Endothelial cell of umbilical vein (primary cell): ENCODE measurements at regions not wholly inside any gene's neighbourhood (a gene's known extent, or its start where the extent isn't known, plus 50 kb on each side); places are given as distances from the start of the nearest gene placed in this dataset.

Experiments
- BruUV-seq: library from RNA; stranded (reverse); fragments of 400-500 nt; replicated peaks from 2 replicates; lab custom pipeline; 2021; lab: Mats Ljungman, UMichigan
- CTCF ChIA-PET: fragments of 300-600, 350-600 bp; sonication (Branson Sonifier 250); formaldehyde crosslinking; loops from one replicate; lab custom pipeline; 2021; ENCODE audit warnings: antibody characterized with exemption, inconsistent platforms; lab: Charles Lee
- POLR2A ChIA-PET: fragments of 300-600, 350-600 bp; sonication (Branson Sonifier 250); formaldehyde crosslinking; loops from one replicate; lab custom pipeline; 2021; ENCODE audit warnings: antibody characterized with exemption, inconsistent platforms; lab: Charles Lee
- DNase-seq: peaks from one replicate; pipeline ENCODE4 v3.0.0-alpha.2; 2011; ENCODE audit warnings: low read depth, low spot score
- FAIRE-seq: peaks from 2 replicates; lab custom pipeline; 2011; peaks lifted over from hg19 to GRCh38; lab: Jason Lieb, UNC
- H2AFZ ChIP-seq: 2 replicates; pipeline ENCODE4 v1.6.0; 2012; ENCODE audit warnings: low read depth, low read length, control low read depth, inconsistent platforms
- H3K27ac ChIP-seq: 2 replicates; pipeline ENCODE4 v1.5.1; 2011; ENCODE audit warnings: low read depth, mild to moderate bottlenecking, control low read depth, low read length, moderate library complexity; ENCODE audit not compliant: insufficient read depth
- H3K27me3 ChIP-seq, 2 experiments: 2 replicates each; pipeline versions ENCODE4 v1.6.0 to v1.6.1; 2011; ENCODE audit warnings: low read length in 2 of 2, mixed read lengths in 1 of 2; ENCODE audit not compliant: control insufficient read depth in 2 of 2, insufficient read depth in 2 of 2
- H3K36me3 ChIP-seq, 2 experiments: 2 replicates in 1 of 2; 3 replicates in 1 of 2; pipeline ENCODE4 v1.5.1; 2011; ENCODE audit warnings: low read length in 2 of 2, mild to moderate bottlenecking in 1 of 2, moderate library complexity in 1 of 2; ENCODE audit not compliant: control insufficient read depth in 2 of 2, insufficient read depth in 2 of 2; ENCODE audit errors: extremely low read depth in 1 of 2
- H3K4me1 ChIP-seq: 3 replicates; pipeline ENCODE4 v1.5.1; 2011; ENCODE audit warnings: mild to moderate bottlenecking, low read length; ENCODE audit not compliant: control insufficient read depth, insufficient read depth; ENCODE audit errors: extremely low read depth
- H3K4me2 ChIP-seq: 2 replicates; pipeline ENCODE4 v1.6.1; 2011; ENCODE audit warnings: low read length, control low read depth, mixed read lengths; ENCODE audit not compliant: insufficient read depth
- H3K4me3 ChIP-seq, 3 experiments: fragments of 200-600 bp in 1 of 3; sonication (generic), shearing (Covaris generic) in 1 of 3; replicated peaks in 1 of 3; 2 replicates each; pipeline ENCODE4 v1.5.1; 2011 to 2016; ENCODE audit warnings: control low read depth in 3 of 3, low read length in 3 of 3, mild to moderate bottlenecking in 2 of 3, inconsistent platforms in 1 of 3, low read depth in 1 of 3, moderate library complexity in 1 of 3; ENCODE audit not compliant: insufficient read depth in 1 of 3
- H3K79me2 ChIP-seq: 2 replicates; pipeline ENCODE4 v1.6.0; 2012; ENCODE audit warnings: low read length, inconsistent platforms; ENCODE audit not compliant: control insufficient read depth, insufficient read depth
- H3K9ac ChIP-seq: replicated peaks from 2 replicates; pipeline ENCODE3; 2011; ENCODE audit warnings: low read length, control low read depth; ENCODE audit not compliant: insufficient read depth; ENCODE audit errors: extremely low read depth
- H3K9me1 ChIP-seq: replicated peaks from 3 replicates; pipeline ENCODE4 v1.6.0; 2011; ENCODE audit warnings: mild to moderate bottlenecking, low read length; ENCODE audit not compliant: control insufficient read depth, insufficient read depth; ENCODE audit errors: extremely low read depth
- H3K9me3 ChIP-seq: replicated peaks from 2 replicates; pipeline ENCODE4 v1.5.1; 2012; ENCODE audit warnings: low read length, inconsistent platforms; ENCODE audit not compliant: control insufficient read depth, insufficient read depth
- H4K20me1 ChIP-seq: replicated peaks from 2 replicates; pipeline ENCODE3; 2011; ENCODE audit warnings: mild to moderate bottlenecking, low read length; ENCODE audit not compliant: control insufficient read depth, insufficient read depth; ENCODE audit errors: extremely low read depth
- CTCF ChIP-seq, 2 donors: IDR thresholded peaks; 1 replicate in 1 of 2; 2 replicates in 1 of 2; pipeline ENCODE4 v1.5.1; 2011; ENCODE audit warnings: low read length in 2 of 2, mild to moderate bottlenecking in 2 of 2, moderate library complexity in 2 of 2, control low read depth in 1 of 2, inconsistent platforms in 1 of 2, low read depth in 1 of 2; ENCODE audit not compliant: insufficient read depth in 1 of 2; ENCODE audit errors: extremely low read depth in 1 of 2
- EZH2 ChIP-seq: IDR thresholded peaks from 2 replicates; pipeline ENCODE4 v1.6.1; 2012; ENCODE audit warnings: borderline replicate concordance, low read depth, mild to moderate bottlenecking, moderate library complexity, low read length, inconsistent platforms; ENCODE audit not compliant: severe bottlenecking
- FOS ChIP-seq: IDR thresholded peaks from 2 replicates; pipeline ENCODE4 v1.6.1; 2011; ENCODE audit warnings: mild to moderate bottlenecking, low read length, moderate library complexity, borderline replicate concordance; ENCODE audit not compliant: insufficient read depth
- GATA2 ChIP-seq: IDR thresholded peaks from 2 replicates; pipeline ENCODE4 v1.7.0; 2011; ENCODE audit warnings: low read depth, mild to moderate bottlenecking, moderate library complexity, mixed read lengths, low read length; ENCODE audit not compliant: insufficient read length, insufficient read depth
- JUN ChIP-seq: IDR thresholded peaks from 2 replicates; pipeline ENCODE4 v1.6.1; 2011; ENCODE audit warnings: borderline replicate concordance, low read depth; ENCODE audit not compliant: insufficient read length, insufficient read depth
- MAX ChIP-seq: IDR thresholded peaks from 2 replicates; pipeline ENCODE4 v1.6.1; 2011; ENCODE audit not compliant: insufficient read depth, insufficient read length
- MYC ChIP-seq: IDR thresholded peaks from one replicate; pipeline ENCODE4 v1.6.1; 2011; ENCODE audit warnings: mild to moderate bottlenecking, low read depth, low read length
- POLR2A ChIP-seq: IDR thresholded peaks from 2 replicates; pipeline ENCODE4 v1.6.1; 2012; ENCODE audit warnings: low read depth, mild to moderate bottlenecking, control low read depth, low read length
- POLR2AphosphoS5 ChIP-seq: IDR thresholded peaks from 2 replicates; pipeline ENCODE4 v1.6.1; 2012; ENCODE audit warnings: low read depth, mild to moderate bottlenecking, control low read depth, low read length, moderate library complexity; ENCODE audit not compliant: insufficient read depth
- dilution Hi-C: fragments of 300-500 bp; cut with MboI; formaldehyde crosslinking; loops from one replicate; pipeline ENCODE4 v1.15.0; 2019; ENCODE audit warnings: low sequenced_read_pairs; ENCODE audit not compliant: extremely low pct_ligation_motif_present
- intact Hi-C: fragments of 100-400 bp; cut with micrococcal nuclease; formaldehyde crosslinking; loops from one replicate; pipeline ENCODE4 v1.10.0; 2022

- H3K9me1 ChIP-seq, result no peaks in the 10 kb centered on the region
- FAIRE-seq (no peak), DNase-seq (no peak)
- H2AFZ ChIP-seq, result no peak overlapping the region
- H3K27ac ChIP-seq, result no peak overlapping the region
- no peaks in the 10 kb centered on the region for H3K36me3 ChIP-seq
- H3K9me3 ChIP-seq, result no peaks in the 10 kb centered on the region
- CTCF ChIA-PET, result no interaction called here
- H3K27me3 ChIP-seq, result no peaks in the 10 kb centered on the region
- POLR2A ChIA-PET, result no interaction called here
- no peaks in the 10 kb centered on the region for H4K20me1 ChIP-seq
- intact Hi-C loops (no loop called here), dilution Hi-C loops (no loop called here)
- H3K4me2 ChIP-seq, result no peak overlapping the region
- no peak for TF ChIP-seq EZH2
- no peak for TF ChIP-seq FOS
- no peak for TF ChIP-seq JUN
- no peak for TF ChIP-seq POLR2A
- no peak for TF ChIP-seq MYC
- TF ChIP-seq POLR2AphosphoS5, result no peak
- no peak for TF ChIP-seq MAX
- TF ChIP-seq CTCF (IDR thresholded peaks at IDR 0.05; ENCODE audit: extremely low read depth in 1 of 2, insufficient read depth in 1 of 2, low read depth in 1 of 2, low read length in 2 of 2), result no peak
- no peak for TF ChIP-seq GATA2
- H3K4me1 ChIP-seq, result no peaks in the 10 kb centered on the region
- no TSS peak for BruUV-seq
- no peaks in the 10 kb centered on the region for H3K79me2 ChIP-seq
- H3K4me3 ChIP-seq, result no peak overlapping the region
- no peak overlapping the region for H3K9ac ChIP-seq
Measured at GRCh38 chr12:131378861-131379665, 331.8 kb upstream of the SFSWAP start.
